HG02642 (cell line): ENCODE measurements at regions not wholly inside any gene's neighbourhood (a gene's known extent, or its start where the extent isn't known, plus 50 kb on each side); places are given as distances from the start of the nearest gene placed in this dataset.

ENCODE experiments used
- ATAC-seq: cut with Tn5 transposase; IDR thresholded peaks from one replicate; pipeline ENCODE4 v1.9.1; 2021; ENCODE audit warnings: mild to moderate bottlenecking; ENCODE audit not compliant: unreplicated experiment, poor library complexity

DNA sequence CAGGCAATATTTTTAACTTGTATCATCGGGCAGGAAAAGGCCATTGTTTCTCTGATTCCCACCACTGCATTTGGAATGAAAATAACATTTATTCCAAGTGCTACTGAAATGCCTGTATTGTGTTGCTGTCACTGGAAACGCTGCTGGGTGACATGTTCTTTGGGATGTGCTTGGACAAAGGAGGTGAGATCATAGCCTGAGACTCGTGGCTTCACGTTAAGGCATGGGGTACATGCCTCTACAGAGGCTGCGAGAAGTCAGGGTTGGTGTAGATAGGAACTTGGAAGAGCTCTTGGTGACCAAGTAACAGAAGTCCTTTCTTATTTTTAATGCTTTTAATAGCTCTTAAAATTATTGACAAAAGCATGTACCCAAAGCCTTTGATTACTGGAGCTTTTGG is 58.8 kb upstream of the MAF start:
- no peak for ATAC-seq

DNA sequence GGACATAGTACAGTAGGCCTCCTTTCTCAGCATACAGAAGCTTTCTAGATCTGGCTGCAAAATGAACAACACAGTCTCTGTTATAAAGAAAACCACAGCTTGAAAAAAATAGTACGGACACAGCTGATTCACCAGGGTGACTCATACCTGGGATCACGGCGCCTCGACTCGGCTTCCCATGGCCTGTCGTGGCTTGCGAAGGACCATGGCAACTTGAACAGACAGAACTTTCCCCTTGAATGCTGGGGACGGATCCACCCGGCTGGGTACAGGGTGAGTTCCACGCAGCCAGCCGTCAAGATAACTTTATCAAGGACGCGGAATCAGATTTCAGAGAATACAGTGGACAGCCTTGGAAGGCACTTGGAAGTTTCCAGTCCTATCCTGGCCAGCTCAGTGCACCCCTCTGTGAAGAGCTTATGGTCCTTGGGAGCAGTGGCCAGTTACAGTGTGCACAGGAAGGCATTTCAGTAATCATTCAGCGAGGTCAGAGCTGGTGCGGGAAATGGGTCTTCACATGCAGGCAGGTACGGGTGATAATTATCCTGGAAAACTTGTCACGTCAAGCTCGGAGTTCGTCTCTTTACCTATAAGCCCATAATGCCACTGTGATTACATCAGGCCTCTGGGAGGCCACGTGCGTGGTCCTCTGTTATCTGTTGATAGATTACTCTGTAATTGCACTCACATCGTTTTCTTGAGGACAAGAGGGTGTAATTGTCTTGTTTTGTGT is 57.9 kb upstream of the MAF start:
- ATAC-seq = no peak

DNA sequence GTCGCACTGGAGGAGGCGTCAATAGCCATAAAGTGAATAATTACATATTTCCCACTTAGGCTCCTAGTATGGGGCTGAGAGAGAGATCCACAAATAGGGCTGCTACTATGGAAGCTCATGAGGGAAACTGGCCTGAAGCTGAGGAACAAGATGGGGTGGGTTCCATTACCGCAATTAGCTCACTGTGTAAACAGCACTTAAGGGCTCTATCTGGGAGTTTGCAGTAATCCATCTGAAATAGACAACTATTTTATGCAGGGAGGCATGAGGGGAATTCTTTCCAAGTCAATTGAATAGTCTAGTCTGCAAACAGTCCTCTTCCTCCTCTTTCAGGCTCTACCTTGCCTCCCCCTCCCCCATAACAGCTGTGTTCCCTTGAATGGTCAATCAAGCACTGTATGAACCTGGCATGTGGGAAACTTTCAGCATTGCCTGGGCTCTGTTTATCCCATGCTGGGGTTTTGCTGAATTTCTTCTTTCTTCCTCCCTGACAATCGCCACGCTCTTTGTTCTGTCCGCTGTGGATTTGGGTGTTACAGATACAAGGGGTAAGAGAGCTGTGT is 56.1 kb upstream of the MAF start:
- no peak for ATAC-seq

DNA sequence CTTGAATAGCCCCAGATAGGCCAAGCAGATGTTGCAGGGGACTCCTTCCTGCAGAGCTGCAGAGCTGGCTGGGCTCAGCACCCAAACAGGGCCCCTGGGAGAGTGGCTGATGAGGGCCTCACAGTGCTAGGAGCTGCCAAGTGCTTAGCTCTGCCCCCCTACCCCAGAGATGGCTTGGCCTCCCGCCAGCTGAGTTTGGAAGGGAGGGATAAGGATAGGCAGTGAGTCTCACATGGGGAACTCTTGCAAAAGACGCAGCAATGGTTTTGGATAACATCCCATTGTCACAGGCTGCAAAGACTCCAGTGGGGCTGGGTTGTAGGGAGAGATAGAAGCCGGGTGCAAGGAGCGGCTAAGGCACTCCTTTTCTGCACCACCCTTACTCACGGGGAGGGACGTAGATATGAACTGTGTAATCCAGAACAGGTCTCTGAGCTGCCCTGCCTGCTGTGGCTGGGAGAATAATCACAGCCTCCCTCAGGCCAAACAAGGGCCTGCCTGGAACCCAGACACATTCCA is 52.9 kb upstream of the MAF start:
- ATAC-seq = no peak

DNA sequence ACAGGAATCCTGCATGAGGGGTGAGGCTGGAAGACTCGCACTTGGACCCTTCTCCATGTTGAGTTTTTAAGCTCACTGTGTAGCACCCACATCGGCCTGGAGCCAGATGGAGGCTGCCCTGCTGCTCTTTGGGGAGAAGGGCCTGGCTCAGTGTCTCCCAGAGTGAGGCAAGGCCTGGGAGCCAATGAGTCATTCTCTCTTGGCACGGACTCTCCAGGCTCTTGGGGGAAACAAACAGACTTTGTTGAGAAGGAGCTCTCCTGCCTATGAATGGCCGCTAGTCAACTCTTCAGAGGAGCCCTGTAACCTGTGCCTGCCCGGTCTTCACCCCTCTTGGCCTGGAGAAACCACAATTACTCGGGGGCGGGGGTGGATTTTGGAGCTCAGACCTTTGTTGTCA is 50.8 kb upstream of the MAF start:
- no peak for ATAC-seq
